Heart right ventricle (tissue), 16 donors: ENCODE measurements at regions not wholly inside any gene's neighbourhood (a gene's known extent, or its start where the extent isn't known, plus 50 kb on each side); places are given as distances from the start of the nearest gene placed in this dataset.

Source experiments
- ATAC-seq, 8 donors: fragments of 200-7000 bp; cut with Tn5 transposase; one replicate each; pipeline ENCODE4 v1.9.1; 2020; ENCODE audit warnings: mild to moderate bottlenecking in 8 of 8, moderate library complexity in 8 of 8, moderate number of reproducible peaks in 1 of 8
- DNase-seq, 2 donors: peaks; one replicate each; pipeline ENCODE4 v3.0.0-alpha.2; 2020
- H3K27ac ChIP-seq, 10 donors: fragments of 200-600 bp; sonication (generic) in 2 of 10; one replicate each; pipeline versions ENCODE4 v1.5.0 to v1.8.0; 2020 to 2022; ENCODE audit warnings: mild to moderate bottlenecking in 3 of 10
- H3K27me3 ChIP-seq, 7 donors: fragments of 200-600 bp; one replicate each; pipeline ENCODE4 v1.8.0; 2021 to 2022; ENCODE audit warnings: mild to moderate bottlenecking in 2 of 7
- H3K36me3 ChIP-seq, 9 donors: fragments of 200-600 bp; sonication (generic) in 1 of 9; one replicate each; pipeline versions ENCODE4 v1.5.0 to v1.8.0; 2020 to 2022; ENCODE audit warnings: mild to moderate bottlenecking in 2 of 9
- H3K4me1 ChIP-seq, 9 donors: fragments of 200-600 bp; sonication (generic) in 1 of 9; one replicate each; pipeline versions ENCODE4 v1.5.0 to v1.8.0; 2020 to 2022; ENCODE audit warnings: mild to moderate bottlenecking in 4 of 9
- H3K4me3 ChIP-seq, 10 donors: fragments of 200-600 bp; sonication (generic) in 2 of 10; one replicate each; pipeline versions ENCODE4 v1.5.0 to v1.8.0; 2020 to 2022; ENCODE audit warnings: mild to moderate bottlenecking in 7 of 10, moderate library complexity in 2 of 10
- H3K9me3 ChIP-seq, 11 donors: fragments of 200-600 bp in 10 of 11; sonication (generic) in 2 of 11; one replicate each; pipeline versions ENCODE4 v1.5.0 to v1.8.0; 2013 to 2022; ENCODE audit warnings: mild to moderate bottlenecking in 2 of 11, control low read depth in 1 of 11, moderate library complexity in 1 of 11
- CTCF ChIP-seq, 9 donors: fragments of 200-600 bp; sonication (generic) in 2 of 9; IDR thresholded peaks; one replicate each; pipeline versions ENCODE4 v1.5.0 to v1.8.0; 2021 to 2022; ENCODE audit warnings: antibody characterized with exemption in 9 of 9, mild to moderate bottlenecking in 5 of 9, moderate library complexity in 1 of 9
- WGBS, 2 donors: extraction: QIAGEN DNeasy Blood & Tissue Kit; methylation state at CpG; one replicate each; pipeline ENCODE4 v1.1.7; 2013; ENCODE audit warnings: inconsistent platforms in 1 of 2; 5-methylcytosine and 5-hydroxymethylcytosine counted together
- intact Hi-C, 10 donors: fragments of 100-400 bp; cut with DNase I; formaldehyde crosslinking; loops; one replicate each; pipeline versions ENCODE4 v1.11.1 to v1.14.2; 2022
- donor health status: Arrhythmogenic right ventricular cardiomyopathy.
- donor health status: ischemic (EF 13 %, LVEDD 7.1; RV severe dilation, severe dysfunction).
- donor health status: healthy with polysubstance abuse.
- donor health status: DM: no; HTN: yes; CAD: no.
- donor health status: DM: no; HTN: no; CAD: no.
- donor health status: ischemic (EF 25% LVEDD 6.9; RV normal size, moderate dysfunction).
- donor health status: ischemic (EF 25% LVEDD 5.7; RV mildly dilated, moderate dysfunction).
- donor health status: healthy.
- donor health status: DM: yes; HTN: yes; CAD: no.
- donor health status: Ischemic cardiomyopathy.
- donor health status: ischemic (EF 35%, LVEDD 5.7; RV mildly dilated, moderate dysfunction).
- donor health status: nonischemic (EF 11% LVEDD 7.7; RV severe dilation, severe dysfunction).
- donor health status: DM: yes; HTN: yes; CAD: no.
- donor health status: PGD.
- donor health status: ischemic (EF 29% LVEDD 5.4; RV normal size, mild dysfunction).
- donor health status: nonischemic (EF 23%, LVEDD 6.1; RV moderate dilation, normal function).

GRCh38 chr12:40614923-40615322 lies 77.3 kb upstream of the CNTN1 start:
- ATAC-seq (no peak), DNase-seq (no peak)
- intact Hi-C loops, result no loop called here
- Histone ChIP-seq H3K4me3 (no peak overlapping the region), H3K9me3 (peaks cover 0 to 5% (median 0%) of the 10 kb centered on the region in 11 donors), H3K27ac (no peak overlapping the region), H3K4me1 (no peaks in the 10 kb centered on the region), H3K27me3 (no peaks in the 10 kb centered on the region), H3K36me3 (no peaks in the 10 kb centered on the region)
- TF ChIP-seq CTCF (IDR thresholded peaks at IDR 0.05), result no peak

GRCh38 chr12:40615590-40615989 lies 76.6 kb upstream of the CNTN1 start:
- intact Hi-C loops, result no loop called here
- H3K27me3 ChIP-seq, result no peaks in the 10 kb centered on the region
- no peak overlapping the region for H3K27ac ChIP-seq
- no peaks in the 10 kb centered on the region for H3K4me1 ChIP-seq
- no peak for TF ChIP-seq CTCF (IDR thresholded peaks at IDR 0.05)
- ATAC-seq (no peak), DNase-seq (no peak)
- WGBS, 2 donors, result 60 to 70% methylated on average over 1 of the region's 1 CpG
- no peaks in the 10 kb centered on the region for H3K36me3 ChIP-seq
- H3K4me3 ChIP-seq, result no peak overlapping the region
- no peaks in the 10 kb centered on the region for H3K9me3 ChIP-seq

- Histone ChIP-seq H3K4me1 (no peaks in the 10 kb centered on the region), H3K4me3 (no peak overlapping the region), H3K27ac (no peak overlapping the region), H3K9me3 (no peaks in the 10 kb centered on the region), H3K27me3 (no peaks in the 10 kb centered on the region), H3K36me3 (no peaks in the 10 kb centered on the region)
- TF ChIP-seq CTCF (IDR thresholded peaks at IDR 0.05), result no peak
- no peak for ATAC-seq
- intact Hi-C loops, result no loop called here
- no peak for DNase-seq
- 80 to 84% methylated on average over 4 of the region's 4 CpGs for WGBS, 2 donors
Measured at GRCh38 chr12:40616383-40616915, 75.8 kb upstream of the CNTN1 start.

GRCh38 chr12:40618636-40619035 lies 73.6 kb upstream of the CNTN1 start:
- H3K36me3 ChIP-seq, result no peaks in the 10 kb centered on the region
- H3K27ac ChIP-seq, result no peak overlapping the region
- H3K27me3 ChIP-seq, result peaks cover 0 to 2% (median 0%) of the 10 kb centered on the region in 7 donors
- H3K4me3 ChIP-seq, result no peak overlapping the region
- intact Hi-C loops, result no loop called here
- DNase-seq (no peak), ATAC-seq (no peak)
- WGBS, 2 donors, result 74 to 89% methylated on average over 1 of the region's 1 CpG
- no peak for TF ChIP-seq CTCF (IDR thresholded peaks at IDR 0.05)
- H3K9me3 ChIP-seq, result no peaks in the 10 kb centered on the region
- no peaks in the 10 kb centered on the region for H3K4me1 ChIP-seq
